Activated CD4-positive, alpha-beta T cell treated with anti-CD3 and anti-CD28 coated beads, Interleukin-2, amount 50 U/mL, for 1 hour (primary cell): ENCODE measurements at regions not wholly inside any gene's neighbourhood (a gene's known extent, or its start where the extent isn't known, plus 50 kb on each side); places are given as distances from the start of the nearest gene placed in this dataset.
"Not testable (repeated sequence)": the region's sequence is repeated elsewhere in the genome, so short reads cannot be mapped to it uniquely, and the experiment has no call there.

Experiments
- DNase-seq: peaks from one replicate; pipeline ENCODE4 v3.0.0-alpha.2; 2020

DNA sequence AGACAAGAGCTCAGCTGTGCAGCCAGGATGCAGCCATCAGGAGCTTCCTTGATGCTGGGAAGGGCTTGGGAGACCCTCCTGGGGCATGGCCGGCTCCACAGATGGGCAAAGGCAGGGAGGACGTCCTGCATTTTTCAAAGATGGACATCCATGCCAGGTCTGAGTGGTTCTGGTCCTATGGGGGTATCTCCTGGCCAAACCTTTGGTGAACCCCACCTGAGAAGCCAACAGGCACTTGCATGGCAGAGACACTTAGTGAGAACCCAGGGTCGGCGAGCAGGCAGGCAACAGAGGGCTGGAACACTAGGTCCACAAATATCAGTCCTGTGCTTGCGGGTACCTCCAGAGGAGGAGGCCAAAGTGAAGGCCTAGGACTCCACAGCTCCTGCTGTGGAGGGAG, 70.0 kb downstream of the KCTD15 start:
- no peak for DNase-seq

DNA sequence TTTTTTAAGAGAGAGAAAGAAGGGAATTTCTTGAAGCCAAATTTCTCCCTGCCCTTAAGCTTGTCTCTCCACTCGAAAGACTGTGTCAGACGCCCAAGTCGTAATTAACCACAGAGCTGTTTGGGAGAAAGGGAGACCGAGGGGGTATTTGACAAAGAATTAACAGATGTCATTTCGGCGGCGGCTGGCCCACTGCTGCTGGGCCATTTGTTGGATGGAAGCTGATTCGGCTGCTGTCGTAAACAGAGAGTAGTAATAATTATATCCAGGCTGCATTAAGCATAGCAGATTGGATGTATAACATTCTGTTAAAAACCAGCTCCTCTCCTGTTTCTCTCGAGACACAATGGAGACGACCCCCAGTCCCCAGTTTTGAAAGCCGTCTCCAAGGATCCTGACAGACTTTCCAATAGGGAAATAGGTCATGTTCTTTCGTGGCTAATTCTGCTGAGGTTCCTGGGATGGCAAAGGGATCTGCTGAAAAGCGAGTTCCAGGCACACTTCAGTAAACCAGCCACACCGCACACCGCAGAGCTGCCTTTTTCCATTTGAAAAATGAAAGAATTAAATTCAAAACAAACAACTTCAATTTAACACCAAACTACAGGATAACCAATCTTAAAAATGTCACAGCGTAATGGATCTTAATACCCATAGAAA, 71.5 kb downstream of the KCTD15 start:
- no peak for DNase-seq

- no peak for DNase-seq
Observed at GRCh38 chr19:33868788-33869412, 72.2 kb downstream of the KCTD15 start.

DNA sequence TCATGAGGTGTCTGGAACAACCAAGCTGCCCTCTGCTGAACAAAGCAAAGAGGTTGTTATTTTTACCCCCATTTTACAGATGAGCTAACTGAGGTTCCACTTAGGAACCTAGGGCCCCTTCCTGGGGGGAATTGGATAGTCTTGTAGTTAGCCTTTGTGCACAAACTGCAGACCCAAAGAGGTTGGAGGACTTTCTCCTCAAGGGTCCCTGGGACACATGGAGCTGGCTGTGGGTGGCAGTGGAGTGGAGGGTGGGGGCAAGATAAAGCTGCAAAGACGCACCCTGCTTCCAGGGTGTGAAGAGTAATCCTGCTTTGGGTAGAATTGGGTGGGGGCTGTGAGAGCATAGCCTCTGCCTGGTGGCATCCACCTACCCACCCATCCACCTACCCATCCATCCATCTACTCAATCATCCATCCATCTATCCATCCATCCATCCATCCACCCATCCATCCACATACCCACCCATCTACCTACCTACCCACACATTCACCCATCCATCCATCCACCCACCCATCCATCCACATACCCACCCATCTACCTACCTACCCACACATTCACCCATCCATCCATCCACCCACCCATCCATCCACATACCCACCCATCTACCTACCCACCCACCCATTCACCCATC, 73.7 kb downstream of the KCTD15 start:
- DNase-seq: not testable (repeated sequence)

DNA sequence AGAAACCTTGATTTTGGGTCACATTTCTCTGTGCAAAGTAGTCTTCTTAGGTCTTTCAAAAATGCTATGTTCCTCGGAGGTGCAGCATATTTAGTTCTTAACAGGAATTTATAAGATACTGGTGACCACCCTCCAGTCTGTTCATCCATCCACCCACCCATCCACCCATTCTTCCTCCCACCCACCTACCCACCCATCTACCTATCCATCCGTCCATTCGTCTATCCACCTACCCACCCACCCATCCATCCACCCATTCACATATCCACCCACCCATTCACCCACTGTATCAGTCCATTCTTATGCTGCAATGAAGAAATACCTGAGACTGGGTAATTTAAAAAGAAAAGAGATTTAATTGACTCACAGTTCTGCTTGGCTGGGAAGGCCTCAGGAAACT, 74.9 kb downstream of the KCTD15 start:
- DNase-seq: no peak

DNA sequence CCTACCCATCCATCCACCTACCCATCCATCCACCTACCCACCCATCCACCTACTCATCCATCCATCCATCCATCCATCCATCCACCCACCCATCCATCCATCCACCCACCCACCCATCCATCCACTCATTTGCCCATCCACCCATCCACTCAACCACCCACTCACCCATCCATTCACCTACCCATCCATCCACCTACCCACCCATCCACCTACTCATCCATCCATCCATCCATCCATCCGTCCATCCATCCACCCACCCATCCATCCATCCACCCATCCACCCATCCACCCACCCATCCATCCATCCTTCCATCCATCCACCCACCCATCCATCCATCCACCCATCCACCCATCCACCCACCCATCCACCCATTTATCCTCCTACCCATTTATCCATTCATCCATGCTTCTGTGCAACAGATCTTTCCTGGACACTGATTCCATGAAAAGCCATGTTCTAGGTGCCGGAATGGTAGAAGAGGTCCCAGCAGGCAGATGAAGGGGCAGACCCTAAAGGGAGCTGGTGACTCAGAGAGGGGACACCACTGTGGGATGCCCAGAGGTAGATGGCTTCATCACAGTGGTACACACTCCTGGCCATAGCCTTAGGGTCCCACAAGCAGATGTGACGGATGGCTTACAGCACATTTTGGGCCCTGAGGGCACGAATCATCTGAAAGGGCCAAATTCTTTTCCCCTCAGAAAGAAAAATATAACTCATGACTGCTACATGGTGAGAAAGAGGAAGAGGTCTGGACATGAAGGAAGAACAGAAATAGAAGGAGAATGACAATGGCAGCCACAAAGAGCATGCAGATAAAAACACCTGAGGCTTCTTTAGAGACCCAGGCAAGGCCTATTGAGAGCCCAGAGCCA, 76.0 kb downstream of the KCTD15 start:
- no peak for DNase-seq

GRCh38 chr19:33875071-33875470, 78.4 kb downstream of the KCTD15 start:
- DNase-seq: no peak

GRCh38 chr19:33876192-33876591, 79.5 kb downstream of the KCTD15 start:
- DNase-seq: no peak

DNA sequence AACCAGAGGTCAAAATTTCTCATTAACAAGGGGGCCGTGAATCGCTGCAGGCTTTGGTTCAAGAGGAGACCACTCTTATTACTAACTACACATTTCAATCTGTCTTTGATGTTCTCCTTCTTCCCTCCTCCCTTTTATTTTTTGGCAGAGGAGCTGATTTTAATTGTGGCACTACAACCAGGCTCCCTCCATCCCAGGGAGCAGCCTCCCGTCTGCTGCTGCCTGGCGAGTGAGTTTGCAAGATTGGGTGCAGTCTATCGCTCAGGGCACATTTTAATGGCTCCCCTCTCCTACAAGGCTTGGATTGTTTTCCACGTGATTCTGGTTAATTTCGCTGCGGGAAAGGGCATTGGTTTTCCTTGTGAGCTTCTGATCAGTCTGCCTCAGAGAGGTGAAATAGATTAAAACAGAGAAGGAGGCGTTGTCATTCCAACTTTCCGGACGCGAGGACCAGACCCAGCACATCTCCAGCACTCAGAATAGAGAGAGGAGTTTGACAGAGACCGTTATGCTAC, 81.4 kb downstream of the KCTD15 start:
- no peak for DNase-seq

- DNase-seq: no peak
Observed at GRCh38 chr19:33878910-33879810, 82.5 kb downstream of the KCTD15 start.

DNA sequence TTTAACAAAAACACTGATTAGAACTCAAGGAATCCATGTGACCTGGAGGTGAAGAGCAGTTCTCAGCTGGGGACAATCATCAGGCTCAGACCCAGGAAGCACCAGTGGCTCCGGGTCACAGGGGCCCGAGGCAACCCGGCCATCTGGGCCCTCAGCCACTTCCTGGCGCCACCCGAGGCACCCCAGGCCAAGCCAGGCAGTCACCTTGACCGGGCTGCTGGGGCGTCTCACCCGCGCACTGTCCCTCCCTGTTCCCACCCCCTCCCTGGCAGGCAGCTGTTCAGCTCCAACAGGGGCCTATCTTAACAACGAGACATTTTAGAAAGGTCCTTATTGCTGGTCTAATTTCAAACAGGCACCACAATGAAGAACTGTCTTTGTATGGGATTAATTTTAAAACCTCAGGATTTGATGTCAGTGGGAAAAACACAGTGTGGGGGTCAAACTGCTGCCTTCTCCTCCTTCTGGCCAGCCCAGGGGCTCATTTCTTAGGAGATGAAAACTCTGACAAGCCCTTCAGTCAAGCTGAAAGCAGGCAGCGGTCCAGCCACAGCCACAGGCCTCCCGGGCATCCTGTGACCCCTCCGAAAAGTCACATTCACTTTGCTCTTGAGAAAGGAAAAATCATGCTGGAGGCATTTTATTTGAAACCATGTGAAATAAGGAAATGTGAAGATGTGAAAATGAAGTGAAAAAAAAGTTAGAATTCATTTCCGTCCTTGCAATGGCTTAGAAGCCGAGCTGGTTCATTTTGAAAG, 83.3 kb downstream of the KCTD15 start:
- DNase-seq: no peak

- DNase-seq: no peak
Observed at GRCh38 chr19:33883859-33884519, 87.3 kb downstream of the KCTD15 start.

- no peak for DNase-seq
Observed at GRCh38 chr19:33885236-33885635, 88.6 kb downstream of the KCTD15 start.

- DNase-seq: no peak
Observed at GRCh38 chr19:33887891-33888290, 91.2 kb downstream of the KCTD15 start.

GRCh38 chr19:33888665-33889064, 92.0 kb downstream of the KCTD15 start:
- DNase-seq: no peak

DNA sequence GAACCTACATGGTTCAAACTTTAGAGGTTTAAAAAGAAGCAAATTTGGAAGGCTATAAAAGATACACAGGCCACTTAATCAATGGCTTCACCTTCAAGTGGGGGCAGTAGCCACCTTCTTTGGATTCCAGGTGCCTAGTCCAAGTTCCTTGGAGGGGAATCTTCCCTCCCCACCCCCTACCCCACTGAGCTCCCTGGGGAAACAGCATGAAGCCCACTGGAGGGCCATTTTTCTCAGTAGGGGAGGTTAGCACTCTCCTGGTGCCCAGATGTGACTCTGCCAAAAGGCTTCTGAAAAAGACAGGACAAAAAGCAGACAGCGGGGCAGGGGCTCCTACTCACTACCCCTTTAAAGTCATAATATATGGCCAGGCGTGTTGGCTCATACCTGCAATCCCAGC, 93.9 kb downstream of the KCTD15 start:
- no peak for DNase-seq

DNA sequence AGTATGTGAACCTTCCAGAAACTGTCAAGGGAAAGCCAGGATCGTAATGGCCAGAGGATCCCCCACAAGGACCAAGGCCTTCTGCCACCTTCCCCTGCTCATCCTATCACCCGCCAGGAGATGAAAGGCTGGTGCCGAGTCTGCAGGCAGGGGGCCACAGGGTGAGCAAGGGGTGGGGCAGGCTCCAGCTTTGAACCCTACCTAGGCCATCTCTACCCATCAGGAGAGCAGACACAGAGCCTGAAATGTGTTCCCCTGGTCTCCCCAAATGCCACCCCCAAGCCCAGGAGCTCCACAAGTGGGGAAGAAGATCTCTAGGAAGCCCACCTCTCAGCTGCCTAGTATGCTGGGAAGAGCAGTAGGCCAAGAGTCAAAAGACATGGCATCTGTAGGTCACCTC, 95.1 kb downstream of the KCTD15 start:
- DNase-seq: no peak

DNA sequence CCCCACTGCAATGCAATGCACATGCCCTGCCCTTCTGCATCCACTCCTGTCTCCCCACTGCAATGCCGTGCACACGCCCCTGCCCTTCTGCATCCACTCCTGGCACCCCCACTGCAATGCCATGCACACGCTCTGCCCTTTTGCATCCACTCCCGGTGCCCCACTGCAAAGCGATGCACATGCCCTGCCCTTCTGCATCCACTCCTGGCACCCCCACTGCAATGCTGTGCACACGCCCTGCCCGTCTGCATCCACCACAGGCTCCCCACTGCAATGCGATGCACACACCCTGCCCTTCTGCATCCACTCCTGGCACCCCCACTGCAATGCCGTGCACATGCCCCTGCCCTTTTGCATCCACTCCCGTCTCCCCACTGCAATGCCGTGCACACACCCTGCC, 98.1 kb downstream of the KCTD15 start:
- no peak for DNase-seq

DNA sequence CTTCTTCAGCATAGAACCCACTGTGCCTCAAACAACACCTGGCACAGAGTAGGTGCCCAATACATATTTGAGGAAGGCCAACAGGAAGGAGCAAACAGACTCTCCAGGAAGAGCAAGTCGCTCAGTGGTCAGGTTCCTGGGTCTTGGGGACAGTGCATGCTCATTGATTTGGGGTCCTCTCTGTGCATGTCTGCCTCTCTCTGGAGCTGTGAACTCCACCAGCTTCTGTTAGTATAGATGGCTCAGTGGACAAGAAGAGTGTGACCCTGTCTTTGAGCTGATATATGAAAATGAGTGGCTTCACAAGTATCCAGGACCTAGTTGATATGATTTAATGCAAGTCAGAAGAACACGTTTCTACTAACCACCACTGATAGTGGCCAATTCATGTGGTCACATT, 98.7 kb downstream of the KCTD15 start:
- no peak for DNase-seq

DNA sequence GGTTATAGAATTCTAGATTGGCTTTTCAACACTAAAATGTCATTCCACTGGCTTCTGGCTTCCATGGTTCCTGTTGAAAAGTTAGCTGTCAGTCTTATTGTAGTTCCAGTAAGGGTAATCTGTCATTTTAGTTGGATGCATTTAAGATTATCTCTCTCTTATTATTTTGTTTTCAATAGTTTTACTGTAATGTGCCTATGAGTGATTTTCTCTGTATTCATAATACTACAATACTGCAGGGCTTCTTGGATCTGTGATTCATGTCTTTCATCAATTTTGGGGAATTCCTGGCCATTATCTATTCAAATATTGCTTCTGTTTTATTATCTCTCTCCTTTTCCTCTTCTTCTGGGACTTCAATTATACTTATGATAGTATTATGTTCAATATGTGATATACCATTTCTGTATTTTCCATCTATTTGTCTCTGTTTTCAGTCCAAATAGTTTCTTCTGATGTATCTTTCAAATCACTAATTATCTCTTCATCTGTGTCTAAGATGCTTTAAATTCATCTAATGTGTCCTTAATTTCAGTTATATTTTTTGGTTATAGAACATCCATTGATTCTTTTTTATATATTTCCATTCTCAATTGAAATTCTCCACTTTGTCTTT, 101.5 kb downstream of the KCTD15 start:
- DNase-seq: no peak
